EH (cell line): ENCODE measurements at regions not wholly inside any gene's neighbourhood (a gene's known extent, or its start where the extent isn't known, plus 50 kb on each side); places are given as distances from the start of the nearest gene placed in this dataset.
"Not testable (repeated sequence)": the region's sequence is repeated elsewhere in the genome, so short reads cannot be mapped to it uniquely, and the experiment has no call there.

ENCODE experiments used
- DNase-seq: peaks from one replicate; pipeline ENCODE4 v3.0.0-alpha.2; 2015; ENCODE audit warnings: low read depth

- DNase-seq: not testable (repeated sequence)
Measured at GRCh38 chr16:21516705-21517040, 82.7 kb upstream of the METTL9 start.

GRCh38 chr16:21517263-21517662 lies 82.1 kb upstream of the METTL9 start:
- not testable (repeated sequence) for DNase-seq

- not testable (repeated sequence) for DNase-seq
Measured at GRCh38 chr16:21519361-21520133, 79.8 kb upstream of the METTL9 start.

DNA sequence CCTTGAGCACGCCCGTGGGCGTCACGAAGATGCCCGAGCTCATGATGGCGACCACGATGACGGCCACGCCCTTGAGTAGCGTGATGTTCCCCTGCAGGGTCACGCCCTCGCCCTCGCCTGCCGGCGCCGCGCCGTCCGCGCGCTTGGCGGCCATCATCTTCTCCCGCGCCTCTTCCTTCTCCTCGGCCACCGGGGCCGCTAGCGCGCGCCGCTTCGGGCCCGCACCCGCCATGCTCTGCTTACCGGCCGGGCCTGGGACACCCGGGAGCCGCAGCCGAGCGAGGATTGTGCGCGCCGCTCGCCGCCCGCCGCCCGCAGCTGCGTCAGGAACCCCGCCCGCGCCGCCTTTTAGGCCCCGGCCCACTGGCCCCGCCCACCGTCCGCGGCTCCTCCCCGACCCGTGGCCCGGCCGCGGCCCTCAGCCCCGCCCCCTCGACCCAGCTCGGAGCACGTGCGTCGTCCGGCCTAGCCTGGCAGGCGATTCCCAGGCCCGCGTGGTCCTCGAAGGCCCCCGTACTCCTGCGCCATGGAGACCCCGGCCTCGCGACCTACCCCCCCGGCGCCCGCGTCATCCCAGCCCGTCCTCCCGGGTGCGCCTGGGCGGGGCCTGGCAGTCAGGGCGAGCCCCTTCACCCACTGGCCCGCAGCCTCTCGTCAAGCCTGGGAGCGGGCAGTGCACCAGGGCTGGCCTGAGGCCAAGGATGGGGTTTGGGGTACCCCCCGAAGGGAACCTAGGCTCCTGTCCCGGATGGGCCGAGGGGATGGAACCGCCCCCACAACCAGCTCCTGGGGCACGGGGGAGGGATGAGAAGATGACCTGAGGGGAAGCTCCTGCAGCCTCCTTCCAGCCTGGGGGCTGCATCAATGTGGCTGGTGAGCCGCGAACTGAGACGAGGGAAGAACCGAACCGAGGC lies 79.0 kb upstream of the METTL9 start:
- DNase-seq: peak; percentile 95

- DNase-seq: not testable (repeated sequence)
Measured at GRCh38 chr16:21521048-21521389, 78.4 kb upstream of the METTL9 start.

DNA sequence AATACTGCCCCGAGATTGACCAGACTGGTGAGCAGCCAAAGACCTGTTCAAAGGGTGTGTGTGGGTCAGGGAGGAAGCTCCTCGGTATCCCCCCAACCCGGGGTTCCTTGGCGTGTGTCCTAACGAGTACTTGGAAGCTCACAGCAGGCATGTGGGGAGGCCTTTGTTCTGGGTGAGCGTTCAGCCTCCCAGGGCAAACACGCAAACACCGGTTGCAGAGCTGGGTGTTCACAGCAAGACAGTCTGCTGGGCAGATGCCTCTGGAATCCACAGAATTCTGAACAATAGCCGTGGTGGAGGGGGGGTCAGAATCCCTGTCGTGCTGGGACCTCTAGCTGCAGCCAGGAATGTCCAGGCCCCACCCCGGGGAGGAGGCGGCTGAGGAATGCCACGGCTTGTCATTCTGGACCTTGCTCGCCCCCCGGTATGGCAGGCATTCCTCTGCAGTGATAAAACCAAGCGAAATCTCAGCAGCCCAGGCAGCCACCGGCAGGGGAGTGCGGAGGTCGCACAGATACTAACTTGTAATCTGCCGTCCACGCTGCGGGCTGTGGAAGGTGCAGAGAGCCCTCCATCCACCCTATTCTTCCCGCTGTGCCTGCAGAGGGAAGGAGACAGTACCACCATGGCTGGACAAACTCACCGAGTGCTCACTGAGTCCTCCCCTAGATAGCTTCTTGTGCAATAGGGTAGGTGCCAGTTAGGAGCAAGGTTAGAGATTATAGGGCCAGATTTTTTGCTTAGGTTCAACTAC lies 77.8 kb upstream of the METTL9 start:
- DNase-seq: peak; percentile 94

DNA sequence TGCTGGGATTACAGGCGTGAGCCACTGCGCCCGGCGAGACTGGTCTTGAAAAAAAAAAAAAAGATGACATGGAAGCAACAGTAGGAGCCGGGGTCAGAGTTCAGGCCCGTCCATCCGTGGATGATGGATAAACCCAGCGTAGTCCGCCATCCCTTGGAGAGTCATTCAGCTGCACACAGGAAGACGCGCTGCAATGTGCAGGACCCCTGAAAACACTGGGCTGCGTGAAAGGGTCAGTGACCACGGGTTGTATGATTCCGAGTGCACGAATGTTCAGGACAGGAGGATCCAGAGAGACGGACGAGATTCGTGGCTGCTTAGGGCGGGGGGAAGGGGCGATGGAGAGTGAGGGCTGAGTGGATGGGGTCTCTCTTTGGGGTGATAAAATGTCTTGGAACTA lies 76.5 kb upstream of the METTL9 start:
- not testable (repeated sequence) for DNase-seq

- DNase-seq: no peak
Measured at GRCh38 chr16:21523411-21524067, 75.8 kb upstream of the METTL9 start.

DNA sequence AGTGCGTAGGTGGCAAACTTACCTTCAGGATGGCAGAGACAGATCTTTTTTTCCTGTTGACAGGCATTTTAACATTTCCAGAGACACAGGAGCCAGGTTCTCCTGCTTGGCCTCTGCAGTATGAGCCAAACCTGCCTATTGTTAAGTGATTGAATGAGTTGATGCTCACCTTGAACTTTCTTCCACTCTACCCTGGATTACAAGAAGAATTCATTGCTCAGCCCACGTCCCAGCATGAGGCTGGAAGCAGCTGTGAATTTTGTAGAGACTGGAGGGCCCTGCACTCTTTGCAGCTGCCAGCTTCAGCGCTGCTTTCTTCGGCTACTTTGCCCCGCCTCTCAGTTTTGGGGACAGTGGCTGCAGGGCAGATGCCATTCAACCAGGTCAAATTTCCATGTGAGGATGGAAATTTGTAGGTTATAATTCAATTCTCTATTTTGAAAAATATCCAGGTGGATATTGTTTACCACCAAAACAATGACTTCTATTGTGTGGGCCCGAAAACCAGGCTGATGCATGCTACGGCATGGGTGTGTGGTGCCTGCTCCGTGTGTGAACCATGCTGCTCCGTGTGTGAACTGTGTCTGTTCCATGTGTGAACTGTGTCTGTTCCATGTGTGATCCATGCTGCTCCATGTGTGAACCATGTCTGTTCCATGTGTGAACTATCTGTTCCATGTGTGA lies 75.2 kb upstream of the METTL9 start:
- no peak for DNase-seq

DNA sequence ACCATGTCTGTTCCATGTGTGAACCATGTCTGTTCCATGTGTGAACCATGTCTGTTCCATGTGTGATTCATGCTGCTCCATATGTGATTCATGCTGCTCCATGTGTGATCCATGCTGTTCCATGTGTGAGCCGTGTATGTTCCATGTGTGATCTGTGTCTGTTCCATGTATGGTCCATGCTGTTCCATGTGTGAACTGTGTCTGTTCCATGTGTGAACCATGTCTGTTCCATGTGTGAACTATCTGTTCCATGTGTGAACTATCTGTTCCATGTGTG lies 74.7 kb upstream of the METTL9 start:
- DNase-seq: not testable (repeated sequence)

DNA sequence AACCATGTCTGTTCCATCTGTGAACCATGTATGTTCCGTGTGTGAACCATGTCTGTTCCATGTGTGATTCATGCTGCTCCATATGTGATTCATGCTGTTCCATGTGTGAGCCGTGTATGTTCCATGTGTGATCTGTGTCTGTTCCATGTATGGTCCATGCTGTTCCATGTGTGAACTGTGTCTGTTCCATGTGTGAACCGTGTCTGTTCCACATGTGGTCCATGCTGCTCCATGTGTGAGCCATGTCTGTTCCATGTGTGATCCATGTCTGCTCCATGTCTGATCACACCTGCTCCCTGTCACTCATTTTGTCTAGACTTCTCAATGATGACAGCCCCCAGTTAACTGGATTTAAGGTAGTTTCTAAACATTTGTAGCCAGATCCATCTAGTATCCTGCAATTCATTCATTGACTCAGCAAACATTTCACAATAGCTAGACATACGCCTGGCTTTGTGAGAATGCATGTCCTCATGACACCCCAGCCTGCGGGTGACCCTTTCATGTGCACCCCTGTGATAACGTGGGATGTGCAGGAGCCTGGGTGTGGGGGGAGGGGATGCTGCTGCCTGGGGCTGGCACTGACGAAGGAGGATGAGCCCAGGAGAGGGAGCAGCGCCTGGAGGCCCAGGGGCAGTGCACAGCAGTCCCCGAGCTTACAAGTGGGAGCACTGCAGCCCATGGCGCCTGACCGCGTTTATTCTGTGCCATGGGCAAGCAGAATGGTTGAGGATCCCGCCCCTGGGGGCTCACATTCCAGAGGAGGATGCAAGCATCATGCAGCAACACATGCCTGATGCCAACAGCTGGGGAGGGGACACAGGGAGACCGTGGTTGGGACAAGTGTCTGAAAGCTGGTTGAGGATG lies 74.1 kb upstream of the METTL9 start:
- peak; percentile 53 for DNase-seq

DNA sequence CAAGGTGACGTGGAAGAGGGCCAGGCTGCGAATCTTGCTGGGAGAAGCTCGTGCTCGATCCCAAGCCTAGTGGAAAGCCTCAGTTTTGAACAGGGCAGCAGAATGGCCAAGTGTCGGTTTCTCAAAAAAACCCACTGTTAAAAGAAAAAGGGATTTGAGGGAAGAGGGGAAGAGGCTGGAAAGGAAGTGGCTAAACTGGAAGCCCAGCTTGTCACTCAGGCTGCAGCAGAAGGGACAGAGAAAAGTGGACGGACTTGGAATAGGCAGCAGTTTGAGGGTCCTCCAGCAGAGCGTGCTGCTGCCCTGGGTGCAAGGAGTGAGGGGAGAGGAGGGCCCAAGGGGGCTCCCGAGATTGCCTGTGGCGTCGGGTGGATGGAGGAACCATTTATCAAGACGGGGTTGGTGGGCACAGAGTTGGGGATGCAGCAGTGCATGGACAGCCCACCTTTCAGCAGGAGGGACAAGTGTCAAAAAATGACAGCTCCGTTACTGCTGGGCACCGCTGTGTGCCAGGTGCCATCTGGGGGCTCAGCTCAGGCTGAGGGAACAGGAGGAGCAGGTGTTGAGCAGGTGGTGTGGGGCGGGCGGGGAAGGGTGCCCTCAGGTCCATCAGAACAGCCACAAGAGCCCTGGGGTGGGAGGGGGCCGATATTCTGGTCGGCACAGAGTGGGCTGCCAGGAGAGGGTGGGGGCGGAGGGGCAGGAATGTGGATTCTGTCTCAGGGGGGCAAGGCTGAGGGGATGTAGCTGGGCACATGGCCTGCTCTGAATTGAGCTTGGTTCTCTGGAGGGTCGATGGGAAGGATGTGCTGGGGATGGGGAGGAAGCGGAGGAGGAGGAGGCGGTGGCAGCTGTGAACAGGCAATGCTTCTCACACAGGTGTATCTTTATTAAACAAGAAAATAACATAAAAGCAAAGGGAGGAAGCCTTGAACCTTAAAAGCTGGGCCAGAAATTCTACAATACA lies 73.1 kb upstream of the METTL9 start:
- DNase-seq: not testable (repeated sequence)

- DNase-seq: no peak
Measured at GRCh38 chr16:21526923-21527807, 72.2 kb upstream of the METTL9 start.

DNA sequence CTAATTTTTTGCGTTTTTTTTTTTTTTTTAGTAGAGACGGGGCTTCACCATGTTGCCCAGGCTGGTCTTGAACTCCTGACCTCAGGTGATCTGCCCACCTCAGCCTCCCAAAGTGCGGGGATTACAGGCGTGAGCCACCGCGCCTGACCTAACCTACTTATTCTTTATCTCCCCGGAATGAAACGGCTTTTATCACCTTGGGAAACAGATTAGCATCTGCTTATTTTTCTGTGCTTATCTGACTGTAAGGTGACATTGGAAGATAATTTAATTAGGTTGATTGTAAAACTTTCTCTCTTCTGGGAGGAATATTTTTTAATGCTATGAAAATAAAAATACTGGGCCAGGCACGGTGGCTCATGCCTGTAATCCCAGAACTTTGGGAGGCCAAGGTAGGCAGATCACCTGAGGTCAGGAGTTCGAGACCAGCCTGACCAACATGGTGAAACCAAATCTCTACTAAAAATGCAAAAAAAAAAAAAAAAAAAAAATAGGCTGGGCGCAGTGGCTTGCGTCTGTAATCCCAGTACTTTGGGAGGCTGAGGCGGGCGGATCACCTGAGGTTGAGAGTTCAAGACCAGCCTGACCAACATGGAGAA lies 70.2 kb upstream of the METTL9 start:
- not testable (repeated sequence) for DNase-seq

DNA sequence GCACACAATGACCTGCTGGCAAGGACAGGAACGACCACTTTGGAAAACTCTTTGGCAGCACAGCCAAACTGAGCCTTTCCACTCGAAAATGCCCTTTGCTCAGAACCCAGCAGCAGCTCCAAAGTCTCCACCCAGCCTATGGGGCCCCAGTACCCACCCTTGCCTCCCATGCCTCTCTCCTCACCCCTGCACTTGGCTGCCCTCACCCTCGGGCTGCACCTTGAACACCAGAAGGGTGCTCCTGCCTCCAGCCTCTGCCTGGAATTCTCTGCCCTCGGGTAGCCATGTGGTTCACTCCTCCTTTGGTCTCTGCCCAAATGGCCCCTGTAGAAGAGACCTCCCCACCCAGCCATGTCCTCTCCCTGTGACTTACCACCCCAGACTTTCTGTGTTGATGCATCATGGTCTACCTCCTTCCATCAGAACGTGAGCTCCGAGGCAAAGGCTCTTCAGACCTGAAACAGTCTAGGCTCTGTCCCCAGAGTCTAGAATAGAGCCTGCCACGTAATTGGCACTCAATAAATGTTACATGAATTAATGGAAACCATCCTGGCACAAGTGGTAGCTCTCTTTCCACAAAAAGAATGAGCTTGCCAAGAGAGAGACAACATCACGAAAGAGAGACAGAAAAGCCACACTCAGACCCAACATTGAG lies 68.5 kb upstream of the METTL9 start:
- not testable (repeated sequence) for DNase-seq

DNA sequence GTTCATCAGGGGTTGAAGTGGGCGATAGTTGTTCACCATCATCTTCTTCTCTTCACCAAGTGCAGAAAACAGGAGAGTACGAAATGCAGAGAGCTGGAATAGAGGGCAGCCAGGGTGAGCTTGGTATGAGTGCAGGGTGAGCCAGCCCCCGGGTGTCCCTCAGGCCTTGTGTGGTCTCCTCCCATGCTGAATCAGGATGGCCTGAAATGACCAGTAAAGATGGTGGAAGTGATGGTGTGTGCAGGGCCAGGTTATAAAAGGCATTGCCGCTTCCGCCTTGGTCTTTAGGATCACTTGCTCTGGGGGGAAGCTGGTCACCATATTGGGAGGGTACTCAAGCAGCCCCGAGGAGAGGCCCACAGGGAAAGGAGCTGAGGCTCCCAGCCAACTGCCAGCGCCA lies 66.4 kb upstream of the METTL9 start:
- not testable (repeated sequence) for DNase-seq

- DNase-seq: not testable (repeated sequence)
Measured at GRCh38 chr16:21533474-21533873, 65.9 kb upstream of the METTL9 start.
